Forelimb muscle (tissue), 1 donor: ENCODE measurements at regions not wholly inside any gene's neighbourhood (a gene's known extent, or its start where the extent isn't known, plus 50 kb on each side); places are given as distances from the start of the nearest gene placed in this dataset.
A peak's percentile ranks its signal among the peaks of the same experiment; 100 is the strongest.
"Not testable (repeated sequence)": the region's sequence is repeated elsewhere in the genome, so short reads cannot be mapped to it uniquely, and the experiment has no call there.

ENCODE experiments used
- DNase-seq: peaks from one replicate; pipeline ENCODE4 v3.0.0-alpha.2; 2013; ENCODE audit warnings: low read depth

- no peak for DNase-seq
Measured at GRCh38 chr14:82915381-82915780, 1381.7 kb upstream of the SEL1L start.

- DNase-seq, result peak; percentile 34
Measured at GRCh38 chr14:82935691-82936090, 1402.0 kb upstream of the SEL1L start.

GRCh38 chr14:82951171-82951570 lies 1417.5 kb upstream of the SEL1L start:
- no peak for DNase-seq

- DNase-seq, result no peak
Measured at GRCh38 chr14:82963756-82964155, 1430.1 kb upstream of the SEL1L start.

GRCh38 chr14:82987502-82988124 lies 1454.0 kb upstream of the SEL1L start:
- DNase-seq, result no peak

GRCh38 chr14:82994547-82994946 lies 1460.9 kb upstream of the SEL1L start:
- not testable (repeated sequence) for DNase-seq

GRCh38 chr14:82999802-83000201 lies 1466.1 kb upstream of the SEL1L start:
- DNase-seq, result no peak

GRCh38 chr14:83004456-83005006 lies 1470.9 kb upstream of the SEL1L start:
- no peak for DNase-seq

GRCh38 chr14:83006121-83006670 lies 1472.5 kb upstream of the SEL1L start:
- DNase-seq, result no peak

- DNase-seq, result not testable (repeated sequence)
Measured at GRCh38 chr14:83007052-83007451, 1473.4 kb upstream of the SEL1L start.

- no peak for DNase-seq
Measured at GRCh38 chr14:83007641-83008225, 1474.1 kb upstream of the SEL1L start.

GRCh38 chr14:83017296-83017695 lies 1483.6 kb upstream of the SEL1L start:
- DNase-seq, result no peak

- DNase-seq, result no peak
Measured at GRCh38 chr14:83019744-83020414, 1486.2 kb upstream of the SEL1L start.

- DNase-seq, result no peak
Measured at GRCh38 chr14:83021323-83021722, 1487.7 kb upstream of the SEL1L start.

- DNase-seq, result no peak
Measured at GRCh38 chr14:83023369-83023768, 1489.7 kb upstream of the SEL1L start.

- DNase-seq, result no peak
Measured at GRCh38 chr14:83041224-83041623, 1507.6 kb upstream of the SEL1L start.

GRCh38 chr14:83042858-83043257 lies 1509.2 kb upstream of the SEL1L start:
- DNase-seq, result no peak

- no peak for DNase-seq
Measured at GRCh38 chr14:83044001-83044400, 1510.3 kb upstream of the SEL1L start.

GRCh38 chr14:83047059-83047830 lies 1513.6 kb upstream of the SEL1L start:
- DNase-seq, result no peak

- DNase-seq, result no peak
Measured at GRCh38 chr14:83053022-83053710, 1519.5 kb upstream of the SEL1L start.

- DNase-seq, result no peak
Measured at GRCh38 chr14:83058068-83058467, 1524.4 kb upstream of the SEL1L start.
